Right kidney (tissue), 1 donor: ENCODE measurements at regions not wholly inside any gene's neighbourhood (a gene's known extent, or its start where the extent isn't known, plus 50 kb on each side); places are given as distances from the start of the nearest gene placed in this dataset.
"Not testable (repeated sequence)": the region's sequence is repeated elsewhere in the genome, so short reads cannot be mapped to it uniquely, and the experiment has no call there.

Source experiments
- DNase-seq: peaks from one replicate; pipeline ENCODE4 v3.0.0-alpha.2; 2016

GRCh38 chr20:22060610-22061009, 355.1 kb downstream of the PAX1 start:
- DNase-seq: no peak

GRCh38 chr20:22058746-22059145, 353.3 kb downstream of the PAX1 start:
- DNase-seq: no peak

GRCh38 chr20:22055981-22056380, 350.5 kb downstream of the PAX1 start:
- no peak for DNase-seq

GRCh38 chr20:22052025-22052650, 346.7 kb downstream of the PAX1 start:
- DNase-seq: no peak

- not testable (repeated sequence) for DNase-seq
Measured at GRCh38 chr20:22045956-22046507, 340.6 kb downstream of the PAX1 start.

- no peak for DNase-seq
Measured at GRCh38 chr20:22027423-22027822, 322.0 kb downstream of the PAX1 start.

GRCh38 chr20:22020201-22020600, 314.7 kb downstream of the PAX1 start:
- DNase-seq: no peak

- DNase-seq: no peak
Measured at GRCh38 chr20:22008456-22008855, 303.0 kb downstream of the PAX1 start.

- no peak for DNase-seq
Measured at GRCh38 chr20:22006306-22006705, 300.8 kb downstream of the PAX1 start.

- DNase-seq: no peak
Measured at GRCh38 chr20:22005535-22005934, 300.1 kb downstream of the PAX1 start.

GRCh38 chr20:22004946-22005345, 299.5 kb downstream of the PAX1 start:
- no peak for DNase-seq

GRCh38 chr20:22003680-22004079, 298.2 kb downstream of the PAX1 start:
- no peak for DNase-seq

GRCh38 chr20:22001886-22002285, 296.4 kb downstream of the PAX1 start:
- DNase-seq: no peak

GRCh38 chr20:21995461-21995860, 290.0 kb downstream of the PAX1 start:
- no peak for DNase-seq

GRCh38 chr20:21994203-21994602, 288.7 kb downstream of the PAX1 start:
- DNase-seq: no peak

GRCh38 chr20:21982559-21982958, 277.1 kb downstream of the PAX1 start:
- DNase-seq: no peak

GRCh38 chr20:21981597-21982344, 276.3 kb downstream of the PAX1 start:
- DNase-seq: no peak

- no peak for DNase-seq
Measured at GRCh38 chr20:21981179-21981578, 275.7 kb downstream of the PAX1 start.

GRCh38 chr20:21971436-21971835, 266.0 kb downstream of the PAX1 start:
- DNase-seq: no peak

- no peak for DNase-seq
Measured at GRCh38 chr20:21968486-21968885, 263.0 kb downstream of the PAX1 start.

- no peak for DNase-seq
Measured at GRCh38 chr20:21967481-21967880, 262.0 kb downstream of the PAX1 start.

- DNase-seq: no peak
Measured at GRCh38 chr20:21956591-21956990, 251.1 kb downstream of the PAX1 start.

- no peak for DNase-seq
Measured at GRCh38 chr20:21947406-21947805, 241.9 kb downstream of the PAX1 start.

GRCh38 chr20:21944227-21944626, 238.8 kb downstream of the PAX1 start:
- no peak for DNase-seq
